ENCODE measurements at regions not wholly inside any gene's neighbourhood (a gene's known extent, or its start where the extent isn't known, plus 50 kb on each side); places are given as distances from the start of the nearest gene placed in this dataset.

- no peak overlapping the region for H3K27ac ChIP-seq
- no peaks in the 10 kb centered on the region for H3K4me1 ChIP-seq
- no peak for TF ChIP-seq CTCF (IDR thresholded peaks at IDR 0.05)
- H3K4me3 ChIP-seq = no peak overlapping the region
- DNase-seq (no peak), ATAC-seq (no peak)
- H3K27me3 ChIP-seq = no peaks in the 10 kb centered on the region
- intact Hi-C loops (cut with DNase I) = no loop called here
- no peaks in the 10 kb centered on the region for H3K9me3 ChIP-seq
- no peaks in the 10 kb centered on the region for H3K36me3 ChIP-seq
Observed at GRCh38 chr10:35903021-35903420, 260.9 kb upstream of the FZD8 start.

GRCh38 chr10:35898716-35899440 is 256.8 kb upstream of the FZD8 start:
- no peaks in the 10 kb centered on the region for H3K9me3 ChIP-seq
- no peak overlapping the region for H3K4me3 ChIP-seq
- no peaks in the 10 kb centered on the region for H3K27me3 ChIP-seq
- no peak for TF ChIP-seq CTCF (IDR thresholded peaks at IDR 0.05)
- DNase-seq (peak in 1 of 4 donors; percentile 16), ATAC-seq (no peak)
- intact Hi-C loops (cut with DNase I) = no loop called here
- no peaks in the 10 kb centered on the region for H3K36me3 ChIP-seq
- H3K4me1 ChIP-seq = no peaks in the 10 kb centered on the region
- H3K27ac ChIP-seq = no peak overlapping the region

DNA sequence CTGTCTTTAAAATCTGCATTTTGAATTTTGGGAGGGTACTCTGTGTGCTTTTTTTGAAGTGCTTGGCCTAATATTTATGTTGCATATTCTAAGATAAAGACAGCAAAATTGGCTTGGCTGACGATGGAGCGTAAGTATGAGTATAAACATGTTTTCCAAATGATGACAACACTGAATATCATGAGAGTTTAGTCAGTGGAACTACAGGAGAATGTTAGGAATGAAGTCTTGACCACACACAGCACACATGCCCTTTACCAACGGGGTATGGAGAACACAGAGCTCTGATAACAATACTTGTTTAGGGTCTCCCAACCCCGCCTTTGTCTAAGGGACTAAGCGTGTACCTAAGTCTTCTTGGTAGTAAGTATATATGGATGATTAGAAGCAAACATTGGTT is 253.9 kb upstream of the FZD8 start:
- H3K4me3 ChIP-seq = no peak overlapping the region
- no peak for DNase-seq
- TF ChIP-seq CTCF (IDR thresholded peaks at IDR 0.05) = no peak
- H3K27ac ChIP-seq = no peak overlapping the region
- no peaks in the 10 kb centered on the region for H3K36me3 ChIP-seq
- intact Hi-C loops (cut with DNase I) = no loop called here
- no peaks in the 10 kb centered on the region for H3K9me3 ChIP-seq
- ATAC-seq = peak; percentile 10
- H3K4me1 ChIP-seq = peaks cover 0 to 2% of the 10 kb centered on the region in 2 donors
- H3K27me3 ChIP-seq = no peaks in the 10 kb centered on the region

- H3K4me3 ChIP-seq = no peak overlapping the region
- TF ChIP-seq CTCF (IDR thresholded peaks at IDR 0.05) = no peak
- H3K9me3 ChIP-seq = no peaks in the 10 kb centered on the region
- no peaks in the 10 kb centered on the region for H3K36me3 ChIP-seq
- H3K4me1 ChIP-seq = peaks cover 3% of the 10 kb centered on the region in 2 donors
- DNase-seq (no peak), ATAC-seq (no peak)
- H3K27ac ChIP-seq = no peak overlapping the region
- H3K27me3 ChIP-seq = no peaks in the 10 kb centered on the region
- intact Hi-C loops (cut with DNase I) = no loop called here
Observed at GRCh38 chr10:35895331-35895730, 253.2 kb upstream of the FZD8 start.

DNA sequence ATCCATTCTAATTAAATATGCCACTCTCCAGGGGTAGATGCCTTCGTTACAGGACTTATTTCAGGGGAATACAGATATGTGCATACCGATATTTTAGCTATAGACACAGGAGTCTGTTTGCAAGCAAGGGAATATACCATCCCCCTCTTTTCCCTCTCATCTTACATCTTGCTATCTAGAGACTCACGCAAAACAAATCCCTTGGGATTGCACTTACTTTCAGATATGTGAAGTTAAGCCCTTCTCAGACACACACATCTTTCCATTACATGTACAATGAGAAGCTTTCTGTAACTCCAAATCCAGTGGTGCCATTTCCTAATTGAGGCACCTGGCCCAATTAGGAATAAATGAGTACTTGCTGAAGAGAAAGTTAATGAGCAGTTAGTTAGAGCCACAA is 250.4 kb upstream of the FZD8 start:
- Histone ChIP-seq H3K4me1 (peaks cover 3 to 5% of the 10 kb centered on the region in 2 donors), H3K36me3 (no peaks in the 10 kb centered on the region), H3K27ac (no peak overlapping the region), H3K4me3 (no peak overlapping the region), H3K9me3 (no peaks in the 10 kb centered on the region), H3K27me3 (no peaks in the 10 kb centered on the region)
- no peak for TF ChIP-seq CTCF (IDR thresholded peaks at IDR 0.05)
- ATAC-seq (no peak), DNase-seq (no peak)
- intact Hi-C loops (cut with DNase I) = no loop called here

Measured in left lung (tissue), 4 donors.